ENCODE measurements at regions not wholly inside any gene's neighbourhood (a gene's known extent, or its start where the extent isn't known, plus 50 kb on each side); places are given as distances from the start of the nearest gene placed in this dataset.

GRCh38 chr1:82478916-82479315 lies 678.2 kb downstream of the ADGRL2 start:
- no peak overlapping the region for H3K4me3 ChIP-seq

GRCh38 chr1:82472489-82473131 lies 671.9 kb downstream of the ADGRL2 start:
- H3K36me3 ChIP-seq: no peaks in the 10 kb centered on the region
- H3K27me3 ChIP-seq (replicated peaks): no peaks in the 10 kb centered on the region
- H3K4me3 ChIP-seq: no peak overlapping the region
- H3K4me1 ChIP-seq (replicated peaks): no peaks in the 10 kb centered on the region
- H3K9me3 ChIP-seq (replicated peaks): no peaks in the 10 kb centered on the region
- no peak overlapping the region for H3K27ac ChIP-seq
- no peak for DNase-seq (ENCODE audit: low read depth in 1 of 2, low spot score in 2 of 2)

More at GRCh38 chr1:82478916-82479315, 678.2 kb downstream of the ADGRL2 start:
- H3K27ac ChIP-seq: no peak overlapping the region
- no peaks in the 10 kb centered on the region for H3K36me3 ChIP-seq
- H3K9me3 ChIP-seq (replicated peaks): no peaks in the 10 kb centered on the region
- DNase-seq (ENCODE audit: low read depth in 1 of 2, low spot score in 2 of 2): no peak
- no peaks in the 10 kb centered on the region for H3K27me3 ChIP-seq (replicated peaks)
- H3K4me1 ChIP-seq (replicated peaks): no peaks in the 10 kb centered on the region

- Histone ChIP-seq H3K4me3 (no peak overlapping the region), H3K36me3 (no peaks in the 10 kb centered on the region), H3K9me3 (replicated peaks) (no peaks in the 10 kb centered on the region), H3K4me1 (replicated peaks) (no peaks in the 10 kb centered on the region), H3K27ac (no peak overlapping the region), H3K27me3 (replicated peaks) (no peaks in the 10 kb centered on the region)
- DNase-seq (ENCODE audit: low read depth in 1 of 2, low spot score in 2 of 2): no peak
Observed at GRCh38 chr1:82466891-82467290, 666.2 kb downstream of the ADGRL2 start.

- Histone ChIP-seq H3K9me3 (replicated peaks) (no peaks in the 10 kb centered on the region), H3K27ac (no peak overlapping the region), H3K4me1 (replicated peaks) (no peaks in the 10 kb centered on the region), H3K4me3 (no peak overlapping the region), H3K36me3 (no peaks in the 10 kb centered on the region), H3K27me3 (replicated peaks) (no peaks in the 10 kb centered on the region)
- DNase-seq (ENCODE audit: low read depth in 1 of 2, low spot score in 2 of 2): no peak
Observed at GRCh38 chr1:82466416-82466815, 665.7 kb downstream of the ADGRL2 start.

GRCh38 chr1:82465024-82465423 lies 664.3 kb downstream of the ADGRL2 start:
- no peaks in the 10 kb centered on the region for H3K27me3 ChIP-seq (replicated peaks)
- no peak overlapping the region for H3K27ac ChIP-seq
- DNase-seq (ENCODE audit: low read depth in 1 of 2, low spot score in 2 of 2): no peak

GRCh38 chr1:82464362-82465001 lies 663.7 kb downstream of the ADGRL2 start:
- H3K9me3 ChIP-seq (replicated peaks): no peaks in the 10 kb centered on the region
- peak in 1 of 2 experiments; percentile 9 for DNase-seq (ENCODE audit: low read depth in 1 of 2, low spot score in 2 of 2)
- H3K36me3 ChIP-seq: no peaks in the 10 kb centered on the region
- no peaks in the 10 kb centered on the region for H3K27me3 ChIP-seq (replicated peaks)
- H3K4me1 ChIP-seq (replicated peaks): no peaks in the 10 kb centered on the region
- H3K27ac ChIP-seq: no peak overlapping the region
- H3K4me3 ChIP-seq: no peak overlapping the region

More at GRCh38 chr1:82465024-82465423, 664.3 kb downstream of the ADGRL2 start:
- Histone ChIP-seq H3K9me3 (replicated peaks) (no peaks in the 10 kb centered on the region), H3K4me3 (no peak overlapping the region), H3K36me3 (no peaks in the 10 kb centered on the region), H3K4me1 (replicated peaks) (no peaks in the 10 kb centered on the region)

- Histone ChIP-seq H3K36me3 (no peaks in the 10 kb centered on the region), H3K4me1 (replicated peaks) (no peaks in the 10 kb centered on the region), H3K4me3 (no peak overlapping the region), H3K27me3 (replicated peaks) (no peaks in the 10 kb centered on the region), H3K9me3 (replicated peaks) (no peaks in the 10 kb centered on the region), H3K27ac (no peak overlapping the region)
- DNase-seq (ENCODE audit: low read depth in 1 of 2, low spot score in 2 of 2): no peak
Observed at GRCh38 chr1:82463951-82464350, 663.2 kb downstream of the ADGRL2 start.

GRCh38 chr1:82462366-82462765 lies 661.6 kb downstream of the ADGRL2 start:
- no peak for DNase-seq (ENCODE audit: low read depth in 1 of 2, low spot score in 2 of 2)
- H3K4me1 ChIP-seq (replicated peaks): no peaks in the 10 kb centered on the region
- H3K4me3 ChIP-seq: no peak overlapping the region
- no peaks in the 10 kb centered on the region for H3K9me3 ChIP-seq (replicated peaks)
- H3K27me3 ChIP-seq (replicated peaks): no peaks in the 10 kb centered on the region
- no peaks in the 10 kb centered on the region for H3K36me3 ChIP-seq
- no peak overlapping the region for H3K27ac ChIP-seq

GRCh38 chr1:82455342-82455741 lies 654.6 kb downstream of the ADGRL2 start:
- no peak overlapping the region for H3K27ac ChIP-seq
- no peaks in the 10 kb centered on the region for H3K4me1 ChIP-seq (replicated peaks)
- no peak for DNase-seq (ENCODE audit: low read depth in 1 of 2, low spot score in 2 of 2)

GRCh38 chr1:82454431-82454830 lies 653.7 kb downstream of the ADGRL2 start:
- Histone ChIP-seq H3K27me3 (replicated peaks) (no peaks in the 10 kb centered on the region), H3K27ac (no peak overlapping the region), H3K4me3 (no peak overlapping the region), H3K9me3 (replicated peaks) (no peaks in the 10 kb centered on the region), H3K36me3 (no peaks in the 10 kb centered on the region), H3K4me1 (replicated peaks) (no peaks in the 10 kb centered on the region)
- no peak for DNase-seq (ENCODE audit: low read depth in 1 of 2, low spot score in 2 of 2)

More at GRCh38 chr1:82455342-82455741, 654.6 kb downstream of the ADGRL2 start:
- Histone ChIP-seq H3K27me3 (replicated peaks) (no peaks in the 10 kb centered on the region), H3K36me3 (no peaks in the 10 kb centered on the region), H3K9me3 (replicated peaks) (no peaks in the 10 kb centered on the region), H3K4me3 (no peak overlapping the region)

GRCh38 chr1:82453511-82454185 lies 652.9 kb downstream of the ADGRL2 start:
- H3K9me3 ChIP-seq (replicated peaks): no peaks in the 10 kb centered on the region
- no peak overlapping the region for H3K4me3 ChIP-seq
- DNase-seq (ENCODE audit: low read depth in 1 of 2, low spot score in 2 of 2): no peak
- no peaks in the 10 kb centered on the region; the same call in 1 of the 2 replicates for H3K27me3 ChIP-seq (replicated peaks)
- H3K27ac ChIP-seq: no peak overlapping the region
- no peaks in the 10 kb centered on the region for H3K4me1 ChIP-seq (replicated peaks)
- H3K36me3 ChIP-seq: no peaks in the 10 kb centered on the region

- H3K36me3 ChIP-seq: no peaks in the 10 kb centered on the region
- H3K27ac ChIP-seq: no peak overlapping the region
- no peaks in the 10 kb centered on the region; the same call in 1 of the 2 replicates for H3K27me3 ChIP-seq (replicated peaks)
- H3K4me1 ChIP-seq (replicated peaks): no peaks in the 10 kb centered on the region
- no peak for DNase-seq (ENCODE audit: low read depth in 1 of 2, low spot score in 2 of 2)
- H3K9me3 ChIP-seq (replicated peaks): no peaks in the 10 kb centered on the region
- no peak overlapping the region for H3K4me3 ChIP-seq
Observed at GRCh38 chr1:82452096-82452495, 651.4 kb downstream of the ADGRL2 start.

- no peak overlapping the region for H3K4me3 ChIP-seq
- no peaks in the 10 kb centered on the region for H3K9me3 ChIP-seq (replicated peaks)
- DNase-seq (ENCODE audit: low read depth in 1 of 2, low spot score in 2 of 2): no peak
- H3K27me3 ChIP-seq (replicated peaks): no peaks in the 10 kb centered on the region; the same call in 1 of the 2 replicates
- H3K36me3 ChIP-seq: no peaks in the 10 kb centered on the region
- H3K27ac ChIP-seq: no peak overlapping the region
- no peaks in the 10 kb centered on the region for H3K4me1 ChIP-seq (replicated peaks)
Observed at GRCh38 chr1:82451191-82451590, 650.5 kb downstream of the ADGRL2 start.

GRCh38 chr1:82449506-82450057 lies 648.8 kb downstream of the ADGRL2 start:
- Histone ChIP-seq H3K27me3 (replicated peaks) (no peaks in the 10 kb centered on the region; the same call in 1 of the 2 replicates), H3K9me3 (replicated peaks) (no peaks in the 10 kb centered on the region), H3K36me3 (no peaks in the 10 kb centered on the region), H3K4me3 (no peak overlapping the region), H3K4me1 (replicated peaks) (no peaks in the 10 kb centered on the region), H3K27ac (no peak overlapping the region)
- DNase-seq (ENCODE audit: low read depth in 1 of 2, low spot score in 2 of 2): no peak
